GM13977 (cell line): ENCODE measurements at regions not wholly inside any gene's neighbourhood (a gene's known extent, or its start where the extent isn't known, plus 50 kb on each side); places are given as distances from the start of the nearest gene placed in this dataset.

Experiments used
- DNase-seq: peaks from one replicate; pipeline ENCODE4 v3.0.0; 2012; ENCODE audit warnings: low spot score
- CTCF ChIP-seq: IDR thresholded peaks from 2 replicates; pipeline ENCODE4 v1.5.1; 2012; ENCODE audit warnings: mild to moderate bottlenecking, control low read depth; ENCODE audit not compliant: insufficient read depth; ENCODE audit errors: extremely low read depth, missing control alignments
- in situ Hi-C: fragments of 300-500 bp; cut with MboI; formaldehyde crosslinking; loops from one replicate; pipeline ENCODE4 v1.12.0; 2022; ENCODE audit warnings: low sequenced_read_pairs, low pct_unique_long_range_greater_than_20kb, mixed read lengths, inconsistent platforms; ENCODE audit not compliant: unreplicated experiment

- TF ChIP-seq CTCF = no peak
- DNase-seq = no peak
- in situ Hi-C loops = no loop called here
Observed at GRCh38 chrX:148417934-148418333, 82.5 kb upstream of the AFF2 start.

- in situ Hi-C loops = no loop called here
- TF ChIP-seq CTCF = no peak
- no peak for DNase-seq
Observed at GRCh38 chrX:148422526-148422925, 77.9 kb upstream of the AFF2 start.

- in situ Hi-C loops = no loop called here
- TF ChIP-seq CTCF = no peak
- no peak for DNase-seq
Observed at GRCh38 chrX:148424570-148424969, 75.8 kb upstream of the AFF2 start.

GRCh38 chrX:148426467-148426866 is 74.0 kb upstream of the AFF2 start:
- in situ Hi-C loops = no loop called here
- no peak for DNase-seq
- no peak for TF ChIP-seq CTCF

- TF ChIP-seq CTCF = no peak
- in situ Hi-C loops = no loop called here
- DNase-seq = no peak
Observed at GRCh38 chrX:148441387-148441786, 59.0 kb upstream of the AFF2 start.

- no peak for DNase-seq
- TF ChIP-seq CTCF = no peak
- in situ Hi-C loops = no loop called here
Observed at GRCh38 chrX:148443216-148443615, 57.2 kb upstream of the AFF2 start.

GRCh38 chrX:148448686-148449085 is 51.7 kb upstream of the AFF2 start:
- in situ Hi-C loops = no loop called here
- no peak for TF ChIP-seq CTCF
- no peak for DNase-seq
